ENCODE measurements at regions not wholly inside any gene's neighbourhood (a gene's known extent, or its start where the extent isn't known, plus 50 kb on each side); places are given as distances from the start of the nearest gene placed in this dataset.

DNA sequence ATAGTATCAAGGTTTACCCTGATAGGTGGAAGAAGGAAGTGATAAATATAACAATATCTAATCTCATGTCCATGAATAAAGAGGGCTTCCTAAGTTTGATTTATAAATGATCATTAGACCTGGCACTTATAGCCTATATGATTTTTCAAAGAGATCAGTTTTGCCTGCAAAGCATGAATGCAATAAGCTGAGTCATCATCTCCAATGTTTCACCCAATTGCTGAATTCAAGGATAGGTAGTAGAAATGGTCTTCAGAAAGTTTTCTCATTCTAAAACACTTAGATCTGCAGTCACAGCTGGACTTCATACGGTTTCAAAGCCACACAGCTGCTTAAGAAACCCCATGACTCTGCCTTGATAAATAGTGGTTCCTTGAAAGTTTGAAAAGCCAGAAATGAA, 1722.8 kb downstream of the MAT2B start:
- Mint-ChIP-seq H3K4me3 (no peak overlapping the region), H3K4me1 (peaks cover 11% of the 10 kb centered on the region), H3K27me3 (ENCODE audit: low read depth in 3 of 3) (no peaks in the 10 kb centered on the region), H3K36me3 (no peaks in the 10 kb centered on the region), H3K9me3 (peaks cover 0 to 2% (median 0%) of the 10 kb centered on the region in 7 donors), H3K27ac (no peak overlapping the region)
- no peaks in the 10 kb centered on the region for H3K36me3 ChIP-seq (replicated peaks in 1 of 2; ENCODE audit: control insufficient read depth in 1 of 2, insufficient read depth in 2 of 2, low read length in 2 of 2)
- no peak overlapping the region for H2AFZ ChIP-seq (ENCODE audit: insufficient read depth, low read depth, low read length, poor library complexity, severe bottlenecking)
- no CpG with 5 or more reads among the region's 1 CpG for WGBS (ENCODE audit: insufficient coverage)
- H3K79me2 ChIP-seq (ENCODE audit: insufficient read depth, low read length): no peaks in the 10 kb centered on the region
- no peak for DNase-seq
- H3K27ac ChIP-seq (ENCODE audit: low read depth in 1 of 2, low read length in 2 of 2): no peak overlapping the region
- peaks cover 0 to 3% of the 10 kb centered on the region in 2 donors for H3K9me3 ChIP-seq (replicated peaks in 1 of 2; ENCODE audit: control insufficient read depth in 1 of 2, insufficient read depth in 1 of 2, low read length in 2 of 2)
- no peak overlapping the region for H3K9ac ChIP-seq (ENCODE audit: insufficient read depth, low read length, poor library complexity, severe bottlenecking)
- H3K4me1 ChIP-seq (ENCODE audit: control insufficient read depth in 1 of 2, insufficient read depth in 2 of 2, low read length in 2 of 2): no peaks in the 10 kb centered on the region
- no peak for TF ChIP-seq CTCF (IDR thresholded peaks at IDR 0.05)
- H3K27me3 ChIP-seq (ENCODE audit: control insufficient read depth in 2 of 2, insufficient read depth in 2 of 2, low read length in 2 of 2): no peaks in the 10 kb centered on the region
- intact Hi-C loops (cut with micrococcal nuclease): no loop called here
- no peaks in the 10 kb centered on the region for H4K20me1 ChIP-seq (ENCODE audit: insufficient read depth, low read length)
- no peak overlapping the region for H3K4me3 ChIP-seq (replicated peaks in 1 of 3; ENCODE audit: low read depth in 2 of 3, low read length in 3 of 3)
- no peak overlapping the region for H3K4me2 ChIP-seq (replicated peaks; ENCODE audit: extremely low read depth, low read length, poor library complexity, severe bottlenecking)

DNA sequence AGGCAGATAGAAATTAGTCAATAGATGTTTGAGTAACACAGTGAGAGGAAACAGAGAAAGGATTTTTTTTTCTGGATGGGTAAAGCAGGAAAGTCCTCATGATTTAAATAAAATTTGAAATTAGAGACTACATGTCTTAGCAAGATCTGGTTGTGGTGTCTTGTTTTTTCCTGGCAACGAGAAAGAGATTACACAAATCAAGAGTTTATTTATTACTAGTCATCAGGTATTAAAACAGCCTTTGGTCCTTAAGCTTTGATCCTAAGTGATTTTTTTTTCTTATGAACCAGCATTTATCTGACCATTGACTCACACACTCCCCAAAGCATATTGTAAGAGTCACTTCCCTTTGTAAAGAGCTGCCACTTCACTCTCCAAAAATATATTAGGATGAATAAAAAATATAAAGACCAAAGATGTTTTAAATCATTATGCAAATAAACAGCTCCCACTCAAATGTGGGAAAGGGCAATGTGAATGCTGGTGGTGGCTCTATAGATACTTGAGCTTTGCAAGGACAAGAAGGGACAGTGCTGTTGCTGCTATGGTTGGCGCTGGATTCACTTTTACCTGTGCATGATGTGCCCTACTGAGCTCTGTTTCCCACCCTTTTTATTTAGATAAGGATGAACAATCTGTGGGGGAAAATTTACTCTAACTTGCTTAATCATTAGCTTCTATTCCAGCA, 1726.5 kb downstream of the MAT2B start:
- intact Hi-C loops (cut with micrococcal nuclease): no loop called here
- 100% methylated on average over 1 of the region's 2 CpGs for WGBS (ENCODE audit: insufficient coverage)
- H3K4me3 Mint-ChIP-seq: no peak overlapping the region

More for the DNA sequence above, 1726.5 kb downstream of the MAT2B start:
- H3K27ac ChIP-seq (ENCODE audit: low read depth in 1 of 2, low read length in 2 of 2): no peak overlapping the region
- H3K27me3 ChIP-seq (ENCODE audit: control insufficient read depth in 2 of 2, insufficient read depth in 2 of 2, low read length in 2 of 2): no peaks in the 10 kb centered on the region
- Mint-ChIP-seq H3K9me3 (peaks cover 3 to 12% (median 9%) of the 10 kb centered on the region in 7 donors), H3K4me1 (peaks cover 11% of the 10 kb centered on the region), H3K36me3 (peaks cover 0 to 3% of the 10 kb centered on the region in 2 donors), H3K27me3 (ENCODE audit: low read depth in 3 of 3) (no peaks in the 10 kb centered on the region), H3K27ac (no peak overlapping the region)
- no peak overlapping the region for H3K4me2 ChIP-seq (replicated peaks; ENCODE audit: extremely low read depth, low read length, poor library complexity, severe bottlenecking)
- H3K4me3 ChIP-seq (replicated peaks in 1 of 3; ENCODE audit: low read depth in 2 of 3, low read length in 3 of 3): no peak overlapping the region
- no peak for TF ChIP-seq CTCF (IDR thresholded peaks at IDR 0.05)
- H3K79me2 ChIP-seq (ENCODE audit: insufficient read depth, low read length): no peaks in the 10 kb centered on the region
- no peaks in the 10 kb centered on the region for H3K4me1 ChIP-seq (ENCODE audit: control insufficient read depth in 1 of 2, insufficient read depth in 2 of 2, low read length in 2 of 2)
- peaks cover 4 to 13% of the 10 kb centered on the region in 2 donors for H3K9me3 ChIP-seq (replicated peaks in 1 of 2; ENCODE audit: control insufficient read depth in 1 of 2, insufficient read depth in 1 of 2, low read length in 2 of 2)
- no peak overlapping the region for H3K9ac ChIP-seq (ENCODE audit: insufficient read depth, low read length, poor library complexity, severe bottlenecking)
- no peaks in the 10 kb centered on the region for H4K20me1 ChIP-seq (ENCODE audit: insufficient read depth, low read length)
- no peak overlapping the region for H2AFZ ChIP-seq (ENCODE audit: insufficient read depth, low read depth, low read length, poor library complexity, severe bottlenecking)
- no peak for DNase-seq
- H3K36me3 ChIP-seq (replicated peaks in 1 of 2; ENCODE audit: control insufficient read depth in 1 of 2, insufficient read depth in 2 of 2, low read length in 2 of 2): no peaks in the 10 kb centered on the region

Measured in CD14-positive monocyte (primary cell).